Activated CD8-positive, alpha-beta T cell treated with anti-CD3 and anti-CD28 coated beads for 36 hours (primary cell): ENCODE measurements at regions not wholly inside any gene's neighbourhood (a gene's known extent, or its start where the extent isn't known, plus 50 kb on each side); places are given as distances from the start of the nearest gene placed in this dataset.

Source experiments
- ATAC-seq: fragments of 200-7000 bp; cut with Tn5 transposase; one replicate; pipeline ENCODE4 v1.10.0; 2021; ENCODE audit warnings: mild to moderate bottlenecking, moderate library complexity
- CTCF ChIA-PET: fragments of 350-600 bp; sonication (Branson Sonifier 250); formaldehyde crosslinking; loops from one replicate; lab custom pipeline; 2021; ENCODE audit warnings: antibody characterized with exemption; lab: Charles Lee
- POLR2A ChIA-PET: fragments of 350-600 bp; sonication (Branson Sonifier 250); formaldehyde crosslinking; loops from one replicate; lab custom pipeline; 2021; ENCODE audit warnings: antibody characterized with exemption; lab: Charles Lee
- DNase-seq: peaks from one replicate; pipeline ENCODE4 v3.0.0-alpha.2; 2020
- H3K27ac Mint-ChIP-seq: one replicate; pipeline ENCODE4 v1.8.0; 2021; ENCODE audit warnings: mild to moderate bottlenecking, mixed read lengths
- H3K27me3 Mint-ChIP-seq: one replicate; pipeline ENCODE4 v1.8.0; 2021; ENCODE audit warnings: mixed read lengths
- H3K36me3 Mint-ChIP-seq: one replicate; pipeline ENCODE4 v1.8.0; 2021; ENCODE audit warnings: low read depth, mixed read lengths
- H3K4me1 Mint-ChIP-seq: one replicate; pipeline ENCODE4 v1.8.0; 2021; ENCODE audit warnings: low read depth, mixed read lengths
- H3K4me3 Mint-ChIP-seq: one replicate; pipeline ENCODE4 v1.8.0; 2021; ENCODE audit warnings: mild to moderate bottlenecking, moderate library complexity, mixed read lengths
- H3K9me3 Mint-ChIP-seq: one replicate; pipeline ENCODE4 v1.8.0; 2021; ENCODE audit warnings: mixed read lengths
- intact Hi-C: fragments of 100-400 bp; cut with micrococcal nuclease; formaldehyde crosslinking; loops from one replicate; pipeline ENCODE4 v1.10.0; 2022
- TF ChIP-seq, protein P1 (sequence below): fragments of 200-600 bp; IDR thresholded peaks from one replicate; pipeline ENCODE4 v1.8.0; 2022; ENCODE audit warnings: antibody characterized with exemption, mild to moderate bottlenecking

DNA sequence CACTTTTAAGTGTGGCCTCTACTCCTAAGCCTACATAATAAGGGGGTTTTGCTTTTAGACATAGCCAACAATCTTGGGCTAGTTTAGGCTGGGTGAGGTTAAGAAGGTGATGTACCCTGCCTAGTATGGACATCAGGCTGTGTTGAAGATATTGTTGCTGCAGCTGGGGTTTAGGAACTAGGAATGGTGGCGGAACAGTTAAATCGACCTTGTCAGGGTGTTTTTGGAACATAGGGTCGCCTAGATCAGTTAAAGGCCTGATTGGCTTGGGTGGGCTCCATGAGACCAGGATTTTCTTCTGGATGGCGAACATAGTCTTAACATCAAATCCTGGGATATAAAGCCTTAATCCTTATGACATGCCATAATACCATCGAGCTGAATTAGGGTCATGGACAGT, 156.1 kb downstream of the TRIM27 start:
- H3K9me3 Mint-ChIP-seq = no peaks in the 10 kb centered on the region
- H3K27ac Mint-ChIP-seq = no peak overlapping the region
- no peaks in the 10 kb centered on the region for H3K4me1 Mint-ChIP-seq
- H3K27me3 Mint-ChIP-seq = peaks cover 82% of the 10 kb centered on the region
- intact Hi-C loops = no loop called here
- no peaks in the 10 kb centered on the region for H3K36me3 Mint-ChIP-seq
- ATAC-seq = no peak
- ChIA-PET POLR2A (interaction anchor here (0.8 kb wide), 1 partner anchor 50 kb away, joined by 3 read pairs; no protein-coding TSS in a partner anchor), CTCF (no interaction called here)
- TF ChIP-seq, protein P1, sequence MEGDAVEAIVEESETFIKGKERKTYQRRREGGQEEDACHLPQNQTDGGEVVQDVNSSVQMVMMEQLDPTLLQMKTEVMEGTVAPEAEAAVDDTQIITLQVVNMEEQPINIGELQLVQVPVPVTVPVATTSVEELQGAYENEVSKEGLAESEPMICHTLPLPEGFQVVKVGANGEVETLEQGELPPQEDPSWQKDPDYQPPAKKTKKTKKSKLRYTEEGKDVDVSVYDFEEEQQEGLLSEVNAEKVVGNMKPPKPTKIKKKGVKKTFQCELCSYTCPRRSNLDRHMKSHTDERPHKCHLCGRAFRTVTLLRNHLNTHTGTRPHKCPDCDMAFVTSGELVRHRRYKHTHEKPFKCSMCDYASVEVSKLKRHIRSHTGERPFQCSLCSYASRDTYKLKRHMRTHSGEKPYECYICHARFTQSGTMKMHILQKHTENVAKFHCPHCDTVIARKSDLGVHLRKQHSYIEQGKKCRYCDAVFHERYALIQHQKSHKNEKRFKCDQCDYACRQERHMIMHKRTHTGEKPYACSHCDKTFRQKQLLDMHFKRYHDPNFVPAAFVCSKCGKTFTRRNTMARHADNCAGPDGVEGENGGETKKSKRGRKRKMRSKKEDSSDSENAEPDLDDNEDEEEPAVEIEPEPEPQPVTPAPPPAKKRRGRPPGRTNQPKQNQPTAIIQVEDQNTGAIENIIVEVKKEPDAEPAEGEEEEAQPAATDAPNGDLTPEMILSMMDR = no peak
- no peak overlapping the region for H3K4me3 Mint-ChIP-seq
- DNase-seq = no peak

DNA sequence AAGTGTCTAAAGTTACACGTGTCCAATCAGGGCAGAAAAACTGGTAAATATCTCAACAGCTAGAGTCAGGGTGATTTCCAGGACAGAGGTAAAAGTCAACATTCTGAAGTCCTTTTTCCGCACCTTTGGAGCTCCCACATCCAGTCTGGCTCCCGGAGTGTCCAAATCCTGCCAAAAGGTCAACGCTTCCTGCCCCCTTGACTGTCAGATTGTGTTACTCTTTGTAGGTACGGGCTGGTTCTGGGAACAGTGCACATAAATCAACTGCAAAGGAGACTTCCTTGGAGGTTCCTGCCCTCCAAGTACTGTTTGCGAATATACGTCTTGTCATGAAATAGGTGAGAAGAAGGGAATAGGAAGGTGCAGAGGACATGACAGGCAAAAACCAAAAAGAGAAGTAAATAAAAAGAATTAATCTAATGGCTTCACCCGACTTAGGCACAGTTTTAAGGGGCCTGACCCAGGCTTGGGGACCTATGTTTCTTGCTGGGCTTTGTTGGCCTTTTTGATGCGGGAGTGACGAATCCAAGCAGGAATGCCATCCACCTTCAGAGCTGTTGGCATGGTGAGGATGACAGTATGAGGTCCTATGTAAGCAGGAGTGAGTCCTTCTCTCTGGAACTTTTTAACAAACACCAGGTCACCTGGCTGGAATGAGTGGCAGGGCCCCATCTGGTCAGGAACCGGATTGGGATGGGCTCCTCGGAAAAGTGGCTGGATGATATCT, 155.4 kb downstream of the TRIM27 start:
- intact Hi-C loops = no loop called here
- ChIA-PET POLR2A (interaction anchor here (0.8 kb wide), 1 partner anchor 50 kb away, joined by 3 read pairs; no protein-coding TSS in a partner anchor), CTCF (no interaction called here)
- no peak for DNase-seq
- no peak for ATAC-seq
- no peaks in the 10 kb centered on the region for H3K9me3 Mint-ChIP-seq
- H3K4me1 Mint-ChIP-seq = peaks cover 5% of the 10 kb centered on the region
- peaks cover 86% of the 10 kb centered on the region for H3K27me3 Mint-ChIP-seq
- no peak overlapping the region for H3K4me3 Mint-ChIP-seq
- no peaks in the 10 kb centered on the region for H3K36me3 Mint-ChIP-seq
- H3K27ac Mint-ChIP-seq = no peak overlapping the region
- TF ChIP-seq, protein P1 = no peak

DNA sequence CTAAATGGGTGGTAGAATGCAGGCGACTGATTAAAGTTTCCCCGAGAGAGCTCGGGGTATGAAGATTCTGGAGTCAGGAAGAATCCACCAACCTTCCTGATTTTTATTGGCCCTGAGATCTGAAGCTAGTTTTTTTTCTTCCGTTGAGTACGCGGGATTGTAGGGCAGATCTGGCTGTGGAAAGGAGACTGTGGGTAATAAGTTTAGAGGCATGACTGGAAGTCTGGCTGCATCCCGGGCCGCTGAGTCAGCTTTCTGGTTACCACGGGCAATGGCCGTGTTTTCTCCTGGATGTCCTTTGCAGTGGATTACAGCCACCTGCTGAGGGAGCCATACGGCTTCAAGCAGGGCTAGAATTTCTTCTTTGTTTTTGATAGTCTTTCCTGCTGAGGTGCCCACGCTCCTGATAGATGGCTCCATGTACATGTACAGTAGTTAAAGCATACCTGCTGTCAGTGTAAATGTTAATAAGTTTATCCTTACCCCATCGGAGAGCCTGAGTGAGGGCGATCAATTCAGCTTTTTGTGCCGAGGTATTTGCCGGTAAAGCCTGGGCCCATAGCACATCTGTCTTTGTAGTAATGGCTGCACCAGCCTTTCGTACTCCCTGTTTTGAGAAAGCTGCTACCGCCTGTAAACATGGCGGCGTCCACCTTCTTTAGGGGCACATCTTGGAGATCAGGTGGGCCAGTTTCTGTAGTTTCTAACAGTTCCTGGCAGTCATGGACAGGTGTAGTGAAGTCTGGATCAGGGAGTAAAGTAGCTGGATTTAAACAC, 154.0 kb downstream of the TRIM27 start:
- ATAC-seq = no peak
- POLR2A ChIA-PET = no interaction called here
- Mint-ChIP-seq H3K27ac (no peak overlapping the region), H3K27me3 (peaks cover 96% of the 10 kb centered on the region), H3K36me3 (peaks cover 9% of the 10 kb centered on the region), H3K4me1 (peaks cover 5% of the 10 kb centered on the region), H3K4me3 (no peak overlapping the region), H3K9me3 (peaks cover 6% of the 10 kb centered on the region)
- CTCF ChIA-PET = no interaction called here
- intact Hi-C loops = loop anchor here (5.0 kb wide), 1 partner anchor 42 kb away; no protein-coding TSS in a partner anchor
- TF ChIP-seq, protein P1 = no peak
- no peak for DNase-seq

DNA sequence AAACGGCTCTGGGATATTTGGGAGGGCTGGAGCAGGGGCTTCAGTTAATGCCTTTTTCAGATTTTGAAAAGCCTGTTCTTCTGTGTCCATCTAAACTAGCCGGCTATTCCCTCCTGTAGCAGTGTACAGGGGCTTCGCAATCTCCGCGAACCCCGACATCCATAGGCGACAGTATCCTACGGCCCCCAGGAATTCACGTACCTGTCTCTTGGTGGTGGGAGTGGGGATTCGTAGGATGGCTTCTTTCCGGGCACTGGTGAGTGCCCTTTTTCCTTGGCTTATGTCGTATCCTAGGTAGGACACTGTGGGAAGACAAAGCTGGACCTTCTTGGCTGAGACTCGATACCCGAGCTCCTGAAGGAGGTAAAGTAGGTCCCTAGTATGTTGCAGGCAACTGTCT, 153.1 kb downstream of the TRIM27 start:
- peaks cover 8% of the 10 kb centered on the region for H3K4me1 Mint-ChIP-seq
- TF ChIP-seq, protein P1 = no peak
- peaks cover 9% of the 10 kb centered on the region for H3K9me3 Mint-ChIP-seq
- ATAC-seq = no peak
- H3K36me3 Mint-ChIP-seq = peaks cover 17% of the 10 kb centered on the region
- no peak overlapping the region for H3K27ac Mint-ChIP-seq
- CTCF ChIA-PET = no interaction called here
- peaks cover 96% of the 10 kb centered on the region for H3K27me3 Mint-ChIP-seq
- H3K4me3 Mint-ChIP-seq = no peak overlapping the region
- POLR2A ChIA-PET = no interaction called here
- no peak for DNase-seq
- intact Hi-C loops = loop anchor here (5.0 kb wide), 1 partner anchor 42 kb away; no protein-coding TSS in a partner anchor
